ENCODE measurements at regions not wholly inside any gene's neighbourhood (a gene's known extent, or its start where the extent isn't known, plus 50 kb on each side); places are given as distances from the start of the nearest gene placed in this dataset.

DNA sequence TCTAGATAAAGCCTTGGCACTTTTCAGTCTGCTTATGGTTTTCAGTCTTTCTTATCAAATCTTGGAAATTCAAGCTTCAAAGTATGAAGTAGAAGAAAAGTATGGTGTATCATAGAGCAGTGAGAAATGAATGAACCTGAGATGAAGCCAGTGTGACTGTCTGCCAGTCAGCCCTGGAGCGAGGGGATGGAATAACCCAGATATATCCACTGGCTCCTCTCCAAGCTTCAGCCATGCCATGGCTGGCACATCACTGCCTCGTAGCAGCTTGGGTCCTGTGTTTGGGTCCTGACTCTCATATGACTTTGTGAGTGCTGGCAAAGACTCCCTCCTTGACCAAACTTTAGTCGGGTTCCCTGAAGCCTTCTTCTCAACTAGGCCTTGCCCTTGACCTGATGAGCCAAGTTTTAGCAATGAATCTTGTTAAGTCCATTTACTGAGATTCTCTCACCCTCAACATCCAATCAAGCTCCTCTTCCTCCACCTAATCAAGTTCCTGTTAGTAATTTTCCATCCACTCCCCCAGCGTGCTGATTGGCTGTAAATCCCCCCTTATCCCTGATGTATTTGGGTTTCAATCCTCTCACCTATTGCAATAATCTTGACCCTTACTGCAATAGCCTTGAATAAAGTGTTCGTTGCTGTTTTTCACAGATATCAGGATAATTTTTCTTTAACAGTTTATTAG is 62.5 kb upstream of the PRDX6 start:
- CTCF ChIA-PET (ENCODE audit: partially characterized antibody) = interaction anchor here (1.0 to 1.1 kb wide), 2 partner anchors 16 to 673 kb away, joined by 3 read pairs; no protein-coding TSS in a partner anchor
- Histone ChIP-seq H3K36me3 (ENCODE audit: control insufficient read depth in 2 of 4, insufficient read depth in 4 of 4, low read length in 3 of 4) (no peaks in the 10 kb centered on the region; a peak in 1 of 8 replicates), H4K91ac (replicated peaks; ENCODE audit: insufficient read length, low read length) (no peak overlapping the region), H3K4me2 (ENCODE audit: insufficient read depth in 1 of 2, low read depth in 2 of 2, low read length in 2 of 2) (no peak overlapping the region), H2BK15ac (ENCODE audit: low read length) (no peak overlapping the region), H3K4ac (replicated peaks; ENCODE audit: insufficient read length, low read depth, low read length) (no peak overlapping the region), H2BK20ac (ENCODE audit: low read length) (no peak overlapping the region), H3K9ac (replicated peaks in 1 of 4; ENCODE audit: extremely low read depth in 1 of 4, low read depth in 3 of 4, low read length in 3 of 4) (no peak overlapping the region), H3K23ac (ENCODE audit: insufficient read length) (no peak overlapping the region), H3K27me3 (replicated peaks in 1 of 4; ENCODE audit: control insufficient read depth in 3 of 4, extremely low read depth in 1 of 4, insufficient read depth in 3 of 4, low read length in 3 of 4) (no peaks in the 10 kb centered on the region), H2BK12ac (ENCODE audit: low read depth, low read length) (no peak overlapping the region), H4K8ac (ENCODE audit: extremely low read depth, insufficient read depth, low read length) (no peak overlapping the region), H2BK120ac (replicated peaks; ENCODE audit: low read depth, low read length) (no peak overlapping the region), H3K79me1 (ENCODE audit: low read depth, low read length) (no peaks in the 10 kb centered on the region), H3K4me3 (ENCODE audit: extremely low read depth in 1 of 4, insufficient read depth in 2 of 4, low read depth in 3 of 4, low read length in 4 of 4) (no peak overlapping the region), H2AFZ (ENCODE audit: low read length) (no peak overlapping the region), H4K20me1 (replicated peaks in 1 of 2; ENCODE audit: control insufficient read depth in 1 of 2, insufficient read depth in 2 of 2, low read length in 2 of 2) (no peaks in the 10 kb centered on the region), H3K14ac (ENCODE audit: insufficient read length) (no peak overlapping the region), H3K56ac (replicated peaks; ENCODE audit: insufficient read length, low read depth, low read length) (no peak overlapping the region), H2AK5ac (ENCODE audit: low read depth, low read length) (no peak overlapping the region), H3K23me2 (ENCODE audit: low read depth, low read length) (no peaks in the 10 kb centered on the region), H4K5ac (ENCODE audit: insufficient read length, low read depth, low read length) (no peak overlapping the region), H2BK5ac (ENCODE audit: low read depth, low read length) (no peak overlapping the region), H3K4me1 (replicated peaks in 1 of 4; ENCODE audit: control insufficient read depth in 3 of 4, insufficient read depth in 4 of 4, low read length in 3 of 4) (no peaks in the 10 kb centered on the region), H3K27ac (ENCODE audit: low read depth, low read length) (no peak overlapping the region), H3K18ac (ENCODE audit: extremely low read depth, low read length) (no peak overlapping the region), H3K9me3 (ENCODE audit: insufficient read depth in 2 of 2, low read depth in 1 of 2, low read length in 1 of 2) (no peaks in the 10 kb centered on the region), H3K79me2 (ENCODE audit: control insufficient read depth in 1 of 2, insufficient read depth in 2 of 2, low read length in 2 of 2) (no peaks in the 10 kb centered on the region)
- WGBS, 2 experiments (ENCODE audit: extremely low coverage in 1 of 2, insufficient coverage in 1 of 2, insufficient read length in 1 of 2, insufficient replicate concordance in 2 of 2, low coverage in 1 of 2, low lambda C conversion rate in 2 of 2, missing lambda C conversion rate in 1 of 2) = 81% methylated on average over 5 of the region's 5 CpGs; no CpG with 5 or more reads in 1 of the 2 experiments
- no peak for FAIRE-seq
- POLR2A ChIA-PET (ENCODE audit: partially characterized antibody) = no interaction called here
- DNase-seq (ENCODE audit: low read depth in 1 of 2, low spot score in 2 of 2) = no peak
- TF ChIP-seq CHD1 (IDR thresholded peaks at IDR 0.05; ENCODE audit: low read depth, low read length) = no peak
- TF ChIP-seq RXRA (IDR thresholded peaks at IDR 0.05; ENCODE audit: insufficient read depth, low read depth, low read length) = no peak
- TF ChIP-seq SIN3A (conservative IDR thresholded peaks at IDR 0.05 in 1 of 2, IDR thresholded peaks at IDR 0.05 in 1 of 2; ENCODE audit: low read depth in 1 of 2, low read length in 2 of 2) = no peak
- TF ChIP-seq TEAD4 (IDR thresholded peaks at IDR 0.05; ENCODE audit: low read depth, low read length) = no peak
- TF ChIP-seq SAP30 (IDR thresholded peaks at IDR 0.05; ENCODE audit: insufficient read depth, insufficient replicate concordance, low read length) = no peak
- TF ChIP-seq KDM4A (IDR thresholded peaks at IDR 0.05; ENCODE audit: low read depth, low read length, severe bottlenecking) = no peak
- TF ChIP-seq PHF8 (conservative IDR thresholded peaks at IDR 0.05; ENCODE audit: low read depth, low read length) = no peak
- TF ChIP-seq JUN (IDR thresholded peaks at IDR 0.05; ENCODE audit: low read depth, low read length) = no peak

Measured in H1 (cell line).